ENCODE measurements at regions not wholly inside any gene's neighbourhood (a gene's known extent, or its start where the extent isn't known, plus 50 kb on each side); places are given as distances from the start of the nearest gene placed in this dataset.

GRCh38 chr21:35606146-35606545 lies 454.2 kb downstream of the SETD4 start:
- no peaks in the 10 kb centered on the region for H3K36me3 ChIP-seq (ENCODE audit: control insufficient read depth in 2 of 2, insufficient read depth in 1 of 2, low read length in 2 of 2)
- CTCF ChIA-PET, result no interaction called here
- H3K4me3 ChIP-seq (ENCODE audit: low read depth, low read length), result no peak overlapping the region
- H3K9me3 ChIP-seq (ENCODE audit: control insufficient read depth, insufficient read depth, low read depth, low read length), result no peaks in the 10 kb centered on the region
- POLR2A ChIA-PET, result no interaction called here
- no peak overlapping the region for H3K27ac ChIP-seq (ENCODE audit: extremely low read depth, low read depth, low read length)
- no peaks in the 10 kb centered on the region for H3K4me1 ChIP-seq (ENCODE audit: control insufficient read depth, insufficient read depth, low read length)
- no peak for TF ChIP-seq ZNF560 (tag by site-specific recombination; IDR thresholded peaks at IDR 0.05; ENCODE audit: borderline replicate concordance)

- ChIA-PET CTCF (interaction anchor here (0.6 to 1.4 kb wide), 6 partner anchors 9 to 236 kb away, joined by 3 read pairs; no protein-coding TSS in a partner anchor), POLR2A (no interaction called here)
- Histone ChIP-seq H3K4me1 (ENCODE audit: control insufficient read depth, insufficient read depth, low read length) (no peaks in the 10 kb centered on the region), H3K27ac (ENCODE audit: extremely low read depth, low read depth, low read length) (no peak overlapping the region), H3K9me3 (ENCODE audit: control insufficient read depth, insufficient read depth, low read depth, low read length) (no peaks in the 10 kb centered on the region), H3K36me3 (ENCODE audit: control insufficient read depth in 2 of 2, insufficient read depth in 1 of 2, low read length in 2 of 2) (no peaks in the 10 kb centered on the region), H3K4me3 (ENCODE audit: low read depth, low read length) (no peak overlapping the region)
- TF ChIP-seq CTCF (tag by site-specific recombination; IDR thresholded peaks at IDR 0.05) (peak; percentile 19; the same call in 1 of the 2 replicates), ZIC2 (tag by site-specific recombination; IDR thresholded peaks at IDR 0.05) (peak; percentile 98), GLIS1 (tag by site-specific recombination; IDR thresholded peaks at IDR 0.05) (peak; percentile 94), SCRT2 (tag by site-specific recombination; IDR thresholded peaks at IDR 0.05) (0 out of 2 replicates have a peak, but pooled peaks have one; percentile 13), ZBTB20 (tag by site-specific recombination; IDR thresholded peaks at IDR 0.05) (peak; percentile 34; the same call in 1 of the 2 replicates), ZNF423 (tag by site-specific recombination; IDR thresholded peaks at IDR 0.05) (peak; percentile 55; the same call in 1 of the 2 replicates), ZXDB (tag by site-specific recombination; IDR thresholded peaks at IDR 0.05) (no peak)
- TF ChIP-seq, protein P1, sequence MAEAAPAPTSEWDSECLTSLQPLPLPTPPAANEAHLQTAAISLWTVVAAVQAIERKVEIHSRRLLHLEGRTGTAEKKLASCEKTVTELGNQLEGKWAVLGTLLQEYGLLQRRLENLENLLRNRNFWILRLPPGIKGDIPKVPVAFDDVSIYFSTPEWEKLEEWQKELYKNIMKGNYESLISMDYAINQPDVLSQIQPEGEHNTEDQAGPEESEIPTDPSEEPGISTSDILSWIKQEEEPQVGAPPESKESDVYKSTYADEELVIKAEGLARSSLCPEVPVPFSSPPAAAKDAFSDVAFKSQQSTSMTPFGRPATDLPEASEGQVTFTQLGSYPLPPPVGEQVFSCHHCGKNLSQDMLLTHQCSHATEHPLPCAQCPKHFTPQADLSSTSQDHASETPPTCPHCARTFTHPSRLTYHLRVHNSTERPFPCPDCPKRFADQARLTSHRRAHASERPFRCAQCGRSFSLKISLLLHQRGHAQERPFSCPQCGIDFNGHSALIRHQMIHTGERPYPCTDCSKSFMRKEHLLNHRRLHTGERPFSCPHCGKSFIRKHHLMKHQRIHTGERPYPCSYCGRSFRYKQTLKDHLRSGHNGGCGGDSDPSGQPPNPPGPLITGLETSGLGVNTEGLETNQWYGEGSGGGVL (tag by site-specific recombination; IDR thresholded peaks at IDR 0.05), result no peak
Observed at GRCh38 chr21:35603494-35603893, 456.8 kb downstream of the SETD4 start.

DNA sequence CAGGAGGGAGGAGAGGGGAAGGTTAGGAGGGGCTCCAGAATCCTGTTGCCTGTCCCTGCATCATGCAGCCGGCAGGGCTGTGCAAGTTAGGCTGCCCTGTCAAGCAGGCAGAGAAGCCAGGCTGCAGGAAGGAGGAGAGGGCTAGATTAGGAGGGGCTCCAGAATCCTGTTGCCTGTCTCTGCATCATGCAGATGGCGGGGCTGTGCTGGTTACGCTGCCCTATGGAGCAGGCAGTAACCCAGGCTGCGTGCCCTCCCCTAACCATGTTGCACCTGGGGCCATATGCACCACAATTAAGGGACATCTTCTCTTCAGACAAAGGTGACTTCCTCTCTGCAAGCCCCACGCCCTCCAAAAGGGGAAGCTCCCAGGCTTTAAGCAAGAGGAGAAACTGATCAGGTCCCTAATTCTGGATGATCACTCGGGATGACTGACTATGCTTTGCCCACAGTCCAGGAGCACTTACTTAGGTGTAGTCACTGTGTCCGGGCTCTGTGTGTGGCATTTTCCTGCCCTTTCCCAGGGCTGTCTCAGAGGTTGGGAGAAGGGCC lies 457.4 kb downstream of the SETD4 start:
- Histone ChIP-seq H3K27ac (ENCODE audit: extremely low read depth, low read depth, low read length) (no peak overlapping the region), H3K4me3 (ENCODE audit: low read depth, low read length) (no peak overlapping the region), H3K9me3 (ENCODE audit: control insufficient read depth, insufficient read depth, low read depth, low read length) (no peaks in the 10 kb centered on the region), H3K36me3 (ENCODE audit: control insufficient read depth in 2 of 2, insufficient read depth in 1 of 2, low read length in 2 of 2) (no peaks in the 10 kb centered on the region), H3K4me1 (ENCODE audit: control insufficient read depth, insufficient read depth, low read length) (no peaks in the 10 kb centered on the region)
- CTCF ChIA-PET, result interaction anchor here (0.7 to 1.4 kb wide), 3 partner anchors 11 to 231 kb away, joined by 3 read pairs; no protein-coding TSS in a partner anchor
- POLR2A ChIA-PET, result no interaction called here
- TF ChIP-seq, protein P2, sequence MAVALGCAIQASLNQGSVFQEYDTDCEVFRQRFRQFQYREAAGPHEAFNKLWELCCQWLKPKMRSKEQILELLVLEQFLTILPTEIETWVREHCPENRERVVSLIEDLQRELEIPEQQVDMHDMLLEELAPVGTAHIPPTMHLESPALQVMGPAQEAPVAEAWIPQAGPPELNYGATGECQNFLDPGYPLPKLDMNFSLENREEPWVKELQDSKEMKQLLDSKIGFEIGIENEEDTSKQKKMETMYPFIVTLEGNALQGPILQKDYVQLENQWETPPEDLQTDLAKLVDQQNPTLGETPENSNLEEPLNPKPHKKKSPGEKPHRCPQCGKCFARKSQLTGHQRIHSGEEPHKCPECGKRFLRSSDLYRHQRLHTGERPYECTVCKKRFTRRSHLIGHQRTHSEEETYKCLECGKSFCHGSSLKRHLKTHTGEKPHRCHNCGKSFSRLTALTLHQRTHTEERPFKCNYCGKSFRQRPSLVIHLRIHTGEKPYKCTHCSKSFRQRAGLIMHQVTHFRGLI (tag by site-specific recombination; IDR thresholded peaks at IDR 0.05), result peak; percentile 63; the same call in 1 of the 2 replicates
- TF ChIP-seq ZNF843 (tag by site-specific recombination; IDR thresholded peaks at IDR 0.05) (no peak), ZNF223 (tag by site-specific recombination; IDR thresholded peaks at IDR 0.05) (no peak), ZNF707 (tag by site-specific recombination; IDR thresholded peaks at IDR 0.05) (no peak)
- TF ChIP-seq, protein P1 (tag by site-specific recombination; IDR thresholded peaks at IDR 0.05), result no peak

Measured in HEK293 (cell line).